ENCODE measurements at regions not wholly inside any gene's neighbourhood (a gene's known extent, or its start where the extent isn't known, plus 50 kb on each side); places are given as distances from the start of the nearest gene placed in this dataset.

- TF ChIP-seq CTCF (IDR thresholded peaks at IDR 0.05), result no peak
- TF ChIP-seq POLR2A (IDR thresholded peaks at IDR 0.05), result no peak
Observed at GRCh38 chr1:163440090-163440489, 118.3 kb downstream of the NUF2 start.
